ENCODE measurements at regions not wholly inside any gene's neighbourhood (a gene's known extent, or its start where the extent isn't known, plus 50 kb on each side); places are given as distances from the start of the nearest gene placed in this dataset.

DNA sequence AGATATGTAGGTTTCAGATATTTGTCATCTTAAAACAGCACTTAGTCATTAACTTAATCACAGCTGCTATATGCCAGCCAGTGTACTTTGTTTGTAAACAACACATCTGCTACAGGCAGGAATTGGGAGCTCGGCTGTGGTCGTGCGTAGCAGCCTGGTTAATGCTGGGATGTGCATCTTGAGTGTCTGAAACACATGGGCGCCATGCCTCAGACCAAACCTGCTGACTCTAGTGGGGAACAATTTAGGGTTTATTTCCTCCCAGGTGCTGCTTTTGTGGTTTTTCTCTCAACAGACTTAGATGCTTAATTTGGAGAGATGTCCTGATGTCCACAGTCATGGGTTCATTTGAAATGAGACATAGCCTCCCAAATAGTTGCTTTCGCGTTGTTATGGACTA lies 238.5 kb upstream of the TMTC4 start:
- no peak for DNase-seq (ENCODE audit: low spot score)
- in situ Hi-C loops (cut with MboI; ENCODE audit: low pct_unique_long_range_greater_than_20kb, low sequenced_read_pairs, unreplicated experiment) = no loop called here
- TF ChIP-seq, protein P1, sequence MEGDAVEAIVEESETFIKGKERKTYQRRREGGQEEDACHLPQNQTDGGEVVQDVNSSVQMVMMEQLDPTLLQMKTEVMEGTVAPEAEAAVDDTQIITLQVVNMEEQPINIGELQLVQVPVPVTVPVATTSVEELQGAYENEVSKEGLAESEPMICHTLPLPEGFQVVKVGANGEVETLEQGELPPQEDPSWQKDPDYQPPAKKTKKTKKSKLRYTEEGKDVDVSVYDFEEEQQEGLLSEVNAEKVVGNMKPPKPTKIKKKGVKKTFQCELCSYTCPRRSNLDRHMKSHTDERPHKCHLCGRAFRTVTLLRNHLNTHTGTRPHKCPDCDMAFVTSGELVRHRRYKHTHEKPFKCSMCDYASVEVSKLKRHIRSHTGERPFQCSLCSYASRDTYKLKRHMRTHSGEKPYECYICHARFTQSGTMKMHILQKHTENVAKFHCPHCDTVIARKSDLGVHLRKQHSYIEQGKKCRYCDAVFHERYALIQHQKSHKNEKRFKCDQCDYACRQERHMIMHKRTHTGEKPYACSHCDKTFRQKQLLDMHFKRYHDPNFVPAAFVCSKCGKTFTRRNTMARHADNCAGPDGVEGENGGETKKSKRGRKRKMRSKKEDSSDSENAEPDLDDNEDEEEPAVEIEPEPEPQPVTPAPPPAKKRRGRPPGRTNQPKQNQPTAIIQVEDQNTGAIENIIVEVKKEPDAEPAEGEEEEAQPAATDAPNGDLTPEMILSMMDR (IDR thresholded peaks at IDR 0.05; ENCODE audit: extremely low read depth, insufficient read depth, missing control alignments) = no peak

DNA sequence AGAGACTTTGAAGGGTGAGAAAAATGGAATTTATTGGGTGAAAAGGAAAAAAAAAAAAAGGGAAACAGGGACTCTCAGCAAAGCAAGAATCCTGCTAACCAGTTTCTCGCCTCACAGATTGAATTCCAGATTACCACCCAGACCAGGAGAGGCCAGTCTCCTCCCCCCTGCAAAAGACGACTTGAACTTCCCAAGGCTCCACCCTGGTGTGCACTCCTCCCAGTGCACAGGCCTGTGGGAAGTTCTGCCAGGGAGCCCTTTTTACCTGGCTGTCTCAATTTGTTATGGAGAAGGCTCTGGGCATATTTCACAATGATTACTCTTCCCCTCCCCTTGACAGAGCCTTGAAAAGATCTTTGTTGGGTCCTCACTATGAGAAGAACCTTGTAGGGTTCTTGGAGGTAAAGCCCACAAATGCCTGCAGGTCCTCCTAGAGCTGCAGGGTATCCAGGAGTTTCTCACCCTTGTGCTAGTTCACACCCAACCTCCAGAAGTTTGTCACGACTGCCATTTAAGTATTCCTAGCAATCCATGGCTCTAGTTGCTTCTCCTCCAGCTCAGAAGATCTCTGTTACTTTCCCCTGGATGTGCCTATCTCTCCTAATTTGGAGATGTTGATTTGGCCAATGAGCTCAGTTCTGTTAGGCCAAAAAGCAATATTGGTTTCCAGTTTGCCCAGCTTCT lies 229.8 kb upstream of the TMTC4 start:
- TF ChIP-seq, protein P1 (IDR thresholded peaks at IDR 0.05; ENCODE audit: extremely low read depth, insufficient read depth, missing control alignments) = no peak
- in situ Hi-C loops (cut with MboI; ENCODE audit: low pct_unique_long_range_greater_than_20kb, low sequenced_read_pairs, unreplicated experiment) = no loop called here
- no peak for DNase-seq (ENCODE audit: low spot score)

DNA sequence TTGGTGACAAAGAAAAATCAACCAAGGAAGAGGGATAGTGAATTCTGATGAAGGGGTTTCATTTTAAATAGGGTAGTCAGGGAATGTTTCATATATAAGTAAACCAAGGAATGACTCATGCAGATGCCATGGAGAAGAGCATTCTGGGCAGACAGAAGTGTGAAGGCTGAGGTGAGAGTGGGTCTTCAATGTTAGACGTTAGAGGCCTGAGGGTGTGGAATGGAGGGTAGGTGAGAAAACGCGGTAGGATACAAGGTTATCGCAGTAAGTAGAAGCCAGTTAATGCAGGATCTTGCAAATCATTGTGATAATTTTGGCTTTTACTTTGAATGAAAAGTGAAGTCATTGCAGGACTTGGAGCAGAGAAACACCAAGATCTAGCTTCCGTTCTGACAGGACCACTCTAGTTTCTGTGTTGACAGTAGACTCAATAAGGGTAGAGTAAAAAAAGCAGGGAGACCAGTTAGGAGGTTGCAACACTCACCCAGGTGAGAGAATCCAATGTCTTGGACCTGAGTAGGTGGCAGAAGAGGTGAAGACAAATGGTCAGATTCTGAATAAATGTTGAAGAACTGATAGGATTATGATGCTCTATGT lies 225.2 kb upstream of the TMTC4 start:
- TF ChIP-seq, protein P1 (IDR thresholded peaks at IDR 0.05; ENCODE audit: extremely low read depth, insufficient read depth, missing control alignments) = no peak
- no peak for DNase-seq (ENCODE audit: low spot score)
- in situ Hi-C loops (cut with MboI; ENCODE audit: low pct_unique_long_range_greater_than_20kb, low sequenced_read_pairs, unreplicated experiment) = no loop called here

DNA sequence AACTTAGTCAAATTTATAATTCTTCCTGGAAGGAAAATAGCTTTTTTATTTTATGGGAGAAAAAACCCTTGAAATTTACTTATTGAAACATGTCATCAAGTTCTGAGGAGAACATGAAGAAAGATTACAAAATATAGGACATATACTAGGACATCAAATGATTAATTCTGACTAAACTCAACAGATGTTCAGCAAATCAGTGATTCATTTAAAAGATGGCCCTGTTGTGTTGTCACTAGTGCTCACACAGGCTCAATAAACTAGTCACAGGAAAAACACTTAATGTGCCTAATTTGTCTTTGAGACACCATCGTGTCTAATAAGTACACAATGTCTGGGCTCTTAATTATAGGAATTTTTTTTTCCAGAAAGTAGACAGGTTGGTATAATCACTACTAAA lies 223.8 kb upstream of the TMTC4 start:
- DNase-seq (ENCODE audit: low spot score) = no peak
- TF ChIP-seq, protein P1 (IDR thresholded peaks at IDR 0.05; ENCODE audit: extremely low read depth, insufficient read depth, missing control alignments) = no peak
- in situ Hi-C loops (cut with MboI; ENCODE audit: low pct_unique_long_range_greater_than_20kb, low sequenced_read_pairs, unreplicated experiment) = no loop called here

DNA sequence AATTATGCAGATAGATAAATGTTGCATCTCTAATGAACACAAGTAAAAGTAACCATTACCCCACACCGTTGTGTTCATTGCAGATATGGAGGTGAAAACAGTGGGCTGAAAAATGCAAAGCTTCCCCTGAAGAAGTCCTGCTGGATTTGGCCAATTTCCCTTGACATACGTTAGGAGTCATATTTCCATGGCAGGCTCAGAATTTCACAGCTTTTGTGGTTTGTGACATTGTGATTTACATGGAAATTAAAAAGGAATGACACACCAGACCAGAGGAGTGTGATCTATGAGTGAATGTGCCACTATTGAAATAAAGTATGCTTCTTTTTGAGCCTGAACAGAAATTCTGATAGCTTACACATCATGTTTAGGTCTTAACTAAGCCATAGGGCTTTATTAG lies 221.1 kb upstream of the TMTC4 start:
- DNase-seq (ENCODE audit: low spot score) = no peak
- TF ChIP-seq, protein P1 (IDR thresholded peaks at IDR 0.05; ENCODE audit: extremely low read depth, insufficient read depth, missing control alignments) = no peak
- in situ Hi-C loops (cut with MboI; ENCODE audit: low pct_unique_long_range_greater_than_20kb, low sequenced_read_pairs, unreplicated experiment) = no loop called here

DNA sequence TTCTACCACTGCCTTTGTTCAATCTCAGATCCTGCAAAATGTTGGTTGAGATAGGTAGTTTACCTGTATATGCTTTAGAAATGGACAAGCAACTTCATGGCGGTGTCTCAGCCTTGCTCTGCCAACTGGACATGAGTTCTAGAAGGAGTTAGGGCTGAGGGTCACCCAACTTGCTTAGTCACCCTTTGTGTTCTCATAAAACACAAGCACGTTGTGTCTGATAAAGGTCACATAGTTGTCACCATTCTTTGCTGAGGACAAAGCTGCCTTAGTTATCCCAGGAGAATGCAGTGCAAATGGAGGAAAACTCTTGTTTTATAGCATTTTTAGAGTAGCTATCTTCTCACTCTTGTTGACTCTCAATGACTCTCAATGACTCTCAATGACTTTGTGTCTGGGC lies 218.4 kb upstream of the TMTC4 start:
- in situ Hi-C loops (cut with MboI; ENCODE audit: low pct_unique_long_range_greater_than_20kb, low sequenced_read_pairs, unreplicated experiment) = no loop called here
- TF ChIP-seq, protein P1 (IDR thresholded peaks at IDR 0.05; ENCODE audit: extremely low read depth, insufficient read depth, missing control alignments) = no peak

More for the DNA sequence above, 218.4 kb upstream of the TMTC4 start:
- no peak for DNase-seq (ENCODE audit: low spot score)

Data from GM13977 (cell line).